ENCODE measurements at regions not wholly inside any gene's neighbourhood (a gene's known extent, or its start where the extent isn't known, plus 50 kb on each side); places are given as distances from the start of the nearest gene placed in this dataset.

- no peak for TF ChIP-seq YY1 (IDR thresholded peaks at IDR 0.05; ENCODE audit: low read depth)
- TF ChIP-seq TCF12 (IDR thresholded peaks at IDR 0.05; ENCODE audit: low read depth) = no peak
- no peak for TF ChIP-seq TAF1 (IDR thresholded peaks at IDR 0.05; ENCODE audit: low read depth)
- TF ChIP-seq CEBPB (IDR thresholded peaks at IDR 0.05) = no peak
- TF ChIP-seq FOXM1 (IDR thresholded peaks at IDR 0.05; ENCODE audit: borderline replicate concordance, low read depth) = no peak
- no peak for TF ChIP-seq RAD21 (IDR thresholded peaks at IDR 0.05; ENCODE audit: low read depth)
- no peak for TF ChIP-seq EP300 (IDR thresholded peaks at IDR 0.05; ENCODE audit: borderline replicate concordance)
- TF ChIP-seq MAX (IDR thresholded peaks at IDR 0.05) = no peak
- no peak for TF ChIP-seq EGR1 (IDR thresholded peaks at IDR 0.05)
- no peak for TF ChIP-seq REST (IDR thresholded peaks at IDR 0.05; ENCODE audit: low read depth)
- no peak for TF ChIP-seq NFIC (IDR thresholded peaks at IDR 0.05)
- TF ChIP-seq USF1 (IDR thresholded peaks at IDR 0.05) = no peak
- TF ChIP-seq CREB1 (IDR thresholded peaks at IDR 0.05; ENCODE audit: low read depth) = no peak
Observed at GRCh38 chr1:79790950-79791349, 784.4 kb upstream of the ADGRL4 start.
